GM10266 (cell line): ENCODE measurements at regions not wholly inside any gene's neighbourhood (a gene's known extent, or its start where the extent isn't known, plus 50 kb on each side); places are given as distances from the start of the nearest gene placed in this dataset.

Source experiments
- DNase-seq: peaks from one replicate; pipeline ENCODE4 v3.0.0; 2012; ENCODE audit errors: extremely low spot score
- CTCF ChIP-seq: IDR thresholded peaks from 2 replicates; pipeline ENCODE4 v1.5.1; 2012; ENCODE audit warnings: mild to moderate bottlenecking, low read depth; ENCODE audit not compliant: control insufficient read depth, insufficient read depth; ENCODE audit errors: missing control alignments

GRCh38 chr20:48291896-48292295 lies 506.6 kb upstream of the SULF2 start:
- DNase-seq: no peak
- TF ChIP-seq CTCF: no peak

- no peak for DNase-seq
- TF ChIP-seq CTCF: no peak
Observed at GRCh38 chr20:48288930-48289507, 503.7 kb upstream of the SULF2 start.

GRCh38 chr20:48287552-48288170 lies 502.4 kb upstream of the SULF2 start:
- DNase-seq: no peak
- no peak for TF ChIP-seq CTCF

- no peak for TF ChIP-seq CTCF
- DNase-seq: no peak
Observed at GRCh38 chr20:48287021-48287494, 501.8 kb upstream of the SULF2 start.

GRCh38 chr20:48286601-48287000 lies 501.3 kb upstream of the SULF2 start:
- no peak for TF ChIP-seq CTCF
- no peak for DNase-seq

GRCh38 chr20:48285656-48286055 lies 500.4 kb upstream of the SULF2 start:
- no peak for DNase-seq

More at GRCh38 chr20:48285656-48286055, 500.4 kb upstream of the SULF2 start:
- TF ChIP-seq CTCF: no peak
